ENCODE measurements at regions not wholly inside any gene's neighbourhood (a gene's known extent, or its start where the extent isn't known, plus 50 kb on each side); places are given as distances from the start of the nearest gene placed in this dataset.

- Histone ChIP-seq H3K4me3 (no peak overlapping the region), H3K36me3 (replicated peaks in 1 of 2) (no peaks in the 10 kb centered on the region), H3K9me3 (replicated peaks in 1 of 3) (no peaks in the 10 kb centered on the region), H3K27ac (peak overlapping the region in 1 of 5 donors; percentile 56), H3K4me1 (replicated peaks in 1 of 2) (no peaks in the 10 kb centered on the region), H3K27me3 (no peaks in the 10 kb centered on the region)
- intact Hi-C loops (cut with DNase I), result no loop called here
- DNase-seq, result no peak
- TF ChIP-seq POLR2A (IDR thresholded peaks at IDR 0.05) (no peak), CTCF (IDR thresholded peaks at IDR 0.05) (no peak)
Observed at GRCh38 chr3:137163958-137164357, 206.2 kb downstream of the IL20RB start.

- Histone ChIP-seq H3K27me3 (no peaks in the 10 kb centered on the region), H3K27ac (no peak overlapping the region), H3K4me3 (no peak overlapping the region), H3K9me3 (replicated peaks in 1 of 3) (no peaks in the 10 kb centered on the region), H3K4me1 (replicated peaks in 1 of 2) (no peaks in the 10 kb centered on the region), H3K36me3 (replicated peaks in 1 of 2) (no peaks in the 10 kb centered on the region)
- TF ChIP-seq POLR2A (IDR thresholded peaks at IDR 0.05) (no peak), CTCF (IDR thresholded peaks at IDR 0.05) (no peak)
- intact Hi-C loops (cut with DNase I), result no loop called here
- WGBS, 4 donors, result 68 to 79% (median 77%) methylated on average over 6 to 7 of the region's 7 CpGs
- DNase-seq, result no peak
Observed at GRCh38 chr3:137165117-137165806, 207.5 kb downstream of the IL20RB start.

GRCh38 chr3:137171834-137172603 is 214.2 kb downstream of the IL20RB start:
- Histone ChIP-seq H3K9me3 (replicated peaks in 1 of 3) (no peaks in the 10 kb centered on the region), H3K27ac (no peak overlapping the region), H3K27me3 (no peaks in the 10 kb centered on the region), H3K4me3 (no peak overlapping the region), H3K4me1 (replicated peaks in 1 of 2) (no peaks in the 10 kb centered on the region), H3K36me3 (replicated peaks in 1 of 2) (no peaks in the 10 kb centered on the region)
- 47 to 57% (median 54%) methylated on average over 5 of the region's 5 CpGs for WGBS, 4 donors
- intact Hi-C loops (cut with DNase I), result no loop called here
- no peak for DNase-seq
- no peak for TF ChIP-seq POLR2A (IDR thresholded peaks at IDR 0.05)
- no peak for TF ChIP-seq CTCF (IDR thresholded peaks at IDR 0.05)

GRCh38 chr3:137172728-137173127 is 214.9 kb downstream of the IL20RB start:
- Histone ChIP-seq H3K4me1 (replicated peaks in 1 of 2) (no peaks in the 10 kb centered on the region), H3K27me3 (no peaks in the 10 kb centered on the region), H3K9me3 (replicated peaks in 1 of 3) (no peaks in the 10 kb centered on the region), H3K27ac (no peak overlapping the region), H3K4me3 (no peak overlapping the region), H3K36me3 (replicated peaks in 1 of 2) (no peaks in the 10 kb centered on the region)
- intact Hi-C loops (cut with DNase I), result no loop called here
- TF ChIP-seq POLR2A (IDR thresholded peaks at IDR 0.05) (no peak), CTCF (IDR thresholded peaks at IDR 0.05) (no peak)
- 67 to 77% (median 74%) methylated on average over 1 of the region's 1 CpG for WGBS, 4 donors
- no peak for DNase-seq
